GM10248 (cell line): ENCODE measurements at regions not wholly inside any gene's neighbourhood (a gene's known extent, or its start where the extent isn't known, plus 50 kb on each side); places are given as distances from the start of the nearest gene placed in this dataset.

Experiments
- CTCF ChIA-PET: fragments of 300-600 bp; sonication (Branson Sonifier 250); formaldehyde crosslinking; extraction: SDS; loops from one replicate; lab custom pipeline; 2021; ENCODE audit warnings: antibody characterized with exemption; lab: Yijun Ruan, JAX
- POLR2A ChIA-PET: fragments of 350-650 bp; sonication (Branson Sonifier 250); formaldehyde crosslinking; extraction: SDS; loops from one replicate; lab custom pipeline; 2020; ENCODE audit warnings: antibody characterized with exemption; lab: Yijun Ruan, JAX
- DNase-seq: peaks from one replicate; pipeline ENCODE4 v3.0.0; 2012; ENCODE audit errors: extremely low spot score
- CTCF ChIP-seq: IDR thresholded peaks from 2 replicates; pipeline ENCODE4 v1.5.1; 2012; ENCODE audit warnings: mild to moderate bottlenecking, low read depth; ENCODE audit errors: extremely low read depth, missing control alignments, control extremely low read depth

GRCh38 chr16:75929046-75929445, 202.8 kb upstream of the CPHXL start:
- POLR2A ChIA-PET = no interaction called here

GRCh38 chr16:75931043-75931442, 204.8 kb upstream of the CPHXL start:
- POLR2A ChIA-PET = no interaction called here
- DNase-seq = no peak

More at GRCh38 chr16:75929046-75929445, 202.8 kb upstream of the CPHXL start:
- CTCF ChIA-PET = no interaction called here
- DNase-seq = no peak
- no peak for TF ChIP-seq CTCF

GRCh38 chr16:75931970-75932369, 205.7 kb upstream of the CPHXL start:
- no peak for TF ChIP-seq CTCF
- ChIA-PET POLR2A (no interaction called here), CTCF (no interaction called here)
- no peak for DNase-seq

More at GRCh38 chr16:75931043-75931442, 204.8 kb upstream of the CPHXL start:
- TF ChIP-seq CTCF = no peak
- CTCF ChIA-PET = interaction anchor here (1.5 kb wide), 1 partner anchor 15 kb away, joined by 3 read pairs; no protein-coding TSS in a partner anchor

DNA sequence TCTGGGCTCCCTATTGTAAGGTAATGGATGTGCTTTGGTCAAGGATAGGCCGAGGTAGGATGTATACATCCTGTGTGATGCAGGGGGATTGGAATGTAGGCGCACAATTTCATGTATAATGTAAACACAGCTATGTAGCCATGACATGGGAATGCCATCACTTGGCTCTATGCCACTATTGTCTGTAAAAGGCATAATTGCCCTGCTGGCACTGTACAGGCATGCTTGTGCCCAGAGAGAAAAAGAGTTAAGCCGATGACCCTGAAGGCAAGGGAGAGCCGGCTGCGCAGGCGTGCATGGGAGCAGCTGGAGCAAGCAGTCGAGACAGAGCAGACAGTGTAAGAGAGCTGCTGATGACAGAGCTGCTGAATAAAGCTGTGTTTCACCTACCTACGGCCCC, 212.5 kb upstream of the CPHXL start:
- POLR2A ChIA-PET = no interaction called here
- CTCF ChIA-PET = interaction anchor here (2.2 kb wide), 1 partner anchor 12 kb away, joined by 6 read pairs; no protein-coding TSS in a partner anchor

GRCh38 chr16:75942351-75942750, 216.1 kb upstream of the CPHXL start:
- no peak for TF ChIP-seq CTCF
- CTCF ChIA-PET = interaction anchor here (1.2 to 1.4 kb wide), 3 partner anchors 16 to 24 kb away, joined by 3 to 4 read pairs (median 4); no protein-coding TSS in a partner anchor
- POLR2A ChIA-PET = no interaction called here
- no peak for DNase-seq

More for the DNA sequence above, 212.5 kb upstream of the CPHXL start:
- TF ChIP-seq CTCF = no peak
- no peak for DNase-seq

GRCh38 chr16:75942936-75943335, 216.6 kb upstream of the CPHXL start:
- CTCF ChIA-PET = no interaction called here
- TF ChIP-seq CTCF = no peak
- POLR2A ChIA-PET = no interaction called here
- DNase-seq = no peak
